Uterus (tissue), 2 donors: ENCODE measurements at regions not wholly inside any gene's neighbourhood (a gene's known extent, or its start where the extent isn't known, plus 50 kb on each side); places are given as distances from the start of the nearest gene placed in this dataset.

Experiments
- CTCF ChIP-seq, 4 experiments: fragments of 200-600 bp in 2 of 4; fragments of 450-650 bp in 2 of 4; sonication (generic) in 2 of 4; IDR thresholded peaks; one replicate each; pipeline ENCODE4 v1.5.1; 2016 to 2019; ENCODE audit warnings: antibody characterized with exemption in 4 of 4, mild to moderate bottlenecking in 2 of 4, moderate library complexity in 1 of 4
- POLR2A ChIP-seq, 2 donors: fragments of 450-650 bp; IDR thresholded peaks; one replicate each; pipeline ENCODE4 v1.6.1; 2016; ENCODE audit warnings: antibody characterized with exemption in 2 of 2, mild to moderate bottlenecking in 1 of 2, moderate library complexity in 1 of 2

DNA sequence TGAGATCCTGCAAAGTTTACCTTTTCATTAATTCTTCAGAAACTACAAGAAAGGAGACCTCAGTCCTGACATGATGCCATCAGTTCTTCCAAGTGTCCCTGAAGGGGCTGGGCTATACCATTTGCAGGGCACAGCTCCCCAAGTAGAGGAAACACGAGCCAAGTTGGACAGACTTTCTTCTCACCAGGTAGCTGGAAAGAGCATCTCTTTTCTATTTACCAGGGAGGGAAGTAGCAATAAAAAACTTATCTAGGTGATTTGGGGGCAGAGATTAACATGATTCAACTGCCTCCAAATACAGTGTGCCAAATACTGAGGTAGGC lies 103.9 kb upstream of the KCND3 start:
- TF ChIP-seq CTCF (IDR thresholded peaks at IDR 0.05), result no peak
- no peak for TF ChIP-seq POLR2A (IDR thresholded peaks at IDR 0.05)
